ENCODE measurements at regions not wholly inside any gene's neighbourhood (a gene's known extent, or its start where the extent isn't known, plus 50 kb on each side); places are given as distances from the start of the nearest gene placed in this dataset.

DNA sequence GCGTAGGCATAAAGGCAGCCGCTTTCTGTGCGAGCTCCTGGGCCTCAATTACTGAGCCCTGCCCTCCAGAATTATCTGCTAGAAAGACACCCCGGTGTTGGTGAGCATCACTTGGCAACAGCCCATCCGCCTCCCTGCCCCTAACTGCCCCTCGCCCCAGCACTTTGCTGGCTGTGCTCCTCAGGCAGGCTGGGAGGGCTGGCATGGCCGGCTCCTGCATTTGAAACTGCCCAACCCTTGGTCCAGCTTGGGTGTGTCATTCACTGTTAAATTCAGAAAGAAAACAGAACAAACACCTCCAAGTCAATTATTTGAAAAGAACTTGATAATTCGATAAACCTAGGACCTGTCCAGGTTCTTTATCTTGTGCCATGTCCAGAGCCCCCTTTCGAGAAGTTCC lies 334.2 kb downstream of the IRX2 start:
- intact Hi-C loops (cut with micrococcal nuclease) = no loop called here

More for the DNA sequence above, 334.2 kb downstream of the IRX2 start:
- H3K27ac ChIP-seq (ENCODE audit: insufficient read depth, low read depth, low read length) = no peak overlapping the region
- no peaks in the 10 kb centered on the region for H3K36me3 ChIP-seq (ENCODE audit: control insufficient read depth in 2 of 2, extremely low read depth in 1 of 2, insufficient read depth in 2 of 2, low read length in 2 of 2)
- DNase-seq (ENCODE audit: low read depth, low spot score) (no peak), FAIRE-seq (no peak)
- H3K4me3 ChIP-seq (replicated peaks in 1 of 3; ENCODE audit: insufficient read depth in 1 of 3, low read depth in 1 of 3, low read length in 3 of 3) = no peak overlapping the region
- no peaks in the 10 kb centered on the region for H3K79me2 ChIP-seq (ENCODE audit: control insufficient read depth, insufficient read depth, low read length)
- H3K27me3 ChIP-seq (ENCODE audit: control insufficient read depth in 2 of 2, insufficient read depth in 2 of 2, low read length in 2 of 2) = no peaks in the 10 kb centered on the region
- H3K4me1 ChIP-seq (ENCODE audit: control insufficient read depth, extremely low read depth, insufficient read depth, low read length) = no peaks in the 10 kb centered on the region
- peaks cover 3% of the 10 kb centered on the region for H3K9me3 ChIP-seq (replicated peaks; ENCODE audit: control insufficient read depth, insufficient read depth, low read length)
- H3K4me2 ChIP-seq (ENCODE audit: insufficient read depth, low read length) = no peak overlapping the region
- no peak overlapping the region for H3K9ac ChIP-seq (replicated peaks; ENCODE audit: extremely low read depth, insufficient read depth, low read length)
- dilution Hi-C loops (cut with MboI; ENCODE audit: extremely low pct_ligation_motif_present, low sequenced_read_pairs) = no loop called here
- no TSS peak for BruUV-seq (replicated peaks)
- no peaks in the 10 kb centered on the region for H3K9me1 ChIP-seq (replicated peaks; ENCODE audit: control insufficient read depth, extremely low read depth, insufficient read depth, low read length)
- H4K20me1 ChIP-seq (replicated peaks; ENCODE audit: control insufficient read depth, extremely low read depth, insufficient read depth, low read length) = no peaks in the 10 kb centered on the region
- no peak for TF ChIP-seq MYC (IDR thresholded peaks at IDR 0.05; ENCODE audit: low read depth, low read length)
- TF ChIP-seq, protein P1, sequence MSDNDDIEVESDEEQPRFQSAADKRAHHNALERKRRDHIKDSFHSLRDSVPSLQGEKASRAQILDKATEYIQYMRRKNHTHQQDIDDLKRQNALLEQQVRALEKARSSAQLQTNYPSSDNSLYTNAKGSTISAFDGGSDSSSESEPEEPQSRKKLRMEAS (IDR thresholded peaks at IDR 0.05; ENCODE audit: insufficient read depth, insufficient read length) = no peak
- TF ChIP-seq EZH2 (IDR thresholded peaks at IDR 0.05; ENCODE audit: borderline replicate concordance, low read depth, low read length, severe bottlenecking) = no peak
- TF ChIP-seq, protein P2, sequence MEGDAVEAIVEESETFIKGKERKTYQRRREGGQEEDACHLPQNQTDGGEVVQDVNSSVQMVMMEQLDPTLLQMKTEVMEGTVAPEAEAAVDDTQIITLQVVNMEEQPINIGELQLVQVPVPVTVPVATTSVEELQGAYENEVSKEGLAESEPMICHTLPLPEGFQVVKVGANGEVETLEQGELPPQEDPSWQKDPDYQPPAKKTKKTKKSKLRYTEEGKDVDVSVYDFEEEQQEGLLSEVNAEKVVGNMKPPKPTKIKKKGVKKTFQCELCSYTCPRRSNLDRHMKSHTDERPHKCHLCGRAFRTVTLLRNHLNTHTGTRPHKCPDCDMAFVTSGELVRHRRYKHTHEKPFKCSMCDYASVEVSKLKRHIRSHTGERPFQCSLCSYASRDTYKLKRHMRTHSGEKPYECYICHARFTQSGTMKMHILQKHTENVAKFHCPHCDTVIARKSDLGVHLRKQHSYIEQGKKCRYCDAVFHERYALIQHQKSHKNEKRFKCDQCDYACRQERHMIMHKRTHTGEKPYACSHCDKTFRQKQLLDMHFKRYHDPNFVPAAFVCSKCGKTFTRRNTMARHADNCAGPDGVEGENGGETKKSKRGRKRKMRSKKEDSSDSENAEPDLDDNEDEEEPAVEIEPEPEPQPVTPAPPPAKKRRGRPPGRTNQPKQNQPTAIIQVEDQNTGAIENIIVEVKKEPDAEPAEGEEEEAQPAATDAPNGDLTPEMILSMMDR (IDR thresholded peaks at IDR 0.05; ENCODE audit: extremely low read depth in 1 of 2, insufficient read depth in 1 of 2, low read depth in 1 of 2, low read length in 2 of 2) = no peak
- TF ChIP-seq POLR2AphosphoS5 (IDR thresholded peaks at IDR 0.05; ENCODE audit: insufficient read depth, low read depth, low read length) = no peak
- no peak for TF ChIP-seq JUN (IDR thresholded peaks at IDR 0.05; ENCODE audit: borderline replicate concordance, insufficient read depth, insufficient read length, low read depth)
- no peak for TF ChIP-seq POLR2A (IDR thresholded peaks at IDR 0.05; ENCODE audit: low read depth, low read length)
- TF ChIP-seq GATA2 (IDR thresholded peaks at IDR 0.05; ENCODE audit: insufficient read depth, insufficient read length, low read depth, low read length) = no peak
- TF ChIP-seq FOS (IDR thresholded peaks at IDR 0.05; ENCODE audit: borderline replicate concordance, insufficient read depth, low read length) = no peak
- no peak overlapping the region for H2AFZ ChIP-seq (ENCODE audit: low read depth, low read length)
- POLR2A ChIA-PET = no interaction called here
- CTCF ChIA-PET = no interaction called here

Data from endothelial cell of umbilical vein (primary cell).